ENCODE measurements at regions not wholly inside any gene's neighbourhood (a gene's known extent, or its start where the extent isn't known, plus 50 kb on each side); places are given as distances from the start of the nearest gene placed in this dataset.

DNA sequence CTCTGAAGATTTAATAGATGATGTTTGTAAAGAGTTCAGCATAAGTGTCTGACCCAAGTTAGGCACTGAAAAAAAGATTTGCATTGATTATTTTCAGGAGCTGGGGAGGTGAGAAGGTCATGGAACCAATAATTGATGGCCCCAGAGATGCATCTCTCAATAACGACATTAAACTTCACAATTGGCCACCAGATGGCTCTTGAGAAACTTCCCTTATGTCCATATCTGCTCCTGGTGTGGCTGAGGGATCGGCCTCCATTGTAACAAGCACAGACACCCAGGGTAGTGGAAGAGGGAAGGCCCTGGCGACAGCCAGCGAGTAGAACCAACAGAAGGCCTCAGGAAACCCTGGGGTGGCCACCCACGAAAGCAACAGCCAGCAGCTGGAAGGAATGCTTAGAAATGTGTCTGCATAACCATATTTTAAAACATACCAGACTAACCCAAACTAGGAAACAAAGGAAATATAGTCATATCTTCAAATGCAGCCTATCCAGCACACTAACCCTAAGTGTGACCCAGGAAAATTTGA lies 536.7 kb downstream of the SOX2 start:
- DNase-seq (ENCODE audit: low spot score) = no peak
- no peak for TF ChIP-seq POLR2A (IDR thresholded peaks at IDR 0.05)
- no peak for TF ChIP-seq POLR2AphosphoS5 (IDR thresholded peaks at IDR 0.05)
- TF ChIP-seq, protein P1, sequence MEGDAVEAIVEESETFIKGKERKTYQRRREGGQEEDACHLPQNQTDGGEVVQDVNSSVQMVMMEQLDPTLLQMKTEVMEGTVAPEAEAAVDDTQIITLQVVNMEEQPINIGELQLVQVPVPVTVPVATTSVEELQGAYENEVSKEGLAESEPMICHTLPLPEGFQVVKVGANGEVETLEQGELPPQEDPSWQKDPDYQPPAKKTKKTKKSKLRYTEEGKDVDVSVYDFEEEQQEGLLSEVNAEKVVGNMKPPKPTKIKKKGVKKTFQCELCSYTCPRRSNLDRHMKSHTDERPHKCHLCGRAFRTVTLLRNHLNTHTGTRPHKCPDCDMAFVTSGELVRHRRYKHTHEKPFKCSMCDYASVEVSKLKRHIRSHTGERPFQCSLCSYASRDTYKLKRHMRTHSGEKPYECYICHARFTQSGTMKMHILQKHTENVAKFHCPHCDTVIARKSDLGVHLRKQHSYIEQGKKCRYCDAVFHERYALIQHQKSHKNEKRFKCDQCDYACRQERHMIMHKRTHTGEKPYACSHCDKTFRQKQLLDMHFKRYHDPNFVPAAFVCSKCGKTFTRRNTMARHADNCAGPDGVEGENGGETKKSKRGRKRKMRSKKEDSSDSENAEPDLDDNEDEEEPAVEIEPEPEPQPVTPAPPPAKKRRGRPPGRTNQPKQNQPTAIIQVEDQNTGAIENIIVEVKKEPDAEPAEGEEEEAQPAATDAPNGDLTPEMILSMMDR (IDR thresholded peaks at IDR 0.05) = no peak
- no peaks in the 10 kb centered on the region for H3K4me1 ChIP-seq (replicated peaks)
- 74% methylated on average over 5 of the region's 5 CpGs for WGBS
- H3K36me3 ChIP-seq = no peaks in the 10 kb centered on the region
- no peaks in the 10 kb centered on the region for H3K27me3 ChIP-seq (replicated peaks; ENCODE audit: insufficient read depth)
- no peaks in the 10 kb centered on the region for H3K9me3 ChIP-seq
- H3K4me3 ChIP-seq = no peak overlapping the region
- H3K27ac ChIP-seq = no peak overlapping the region
- intact Hi-C loops (cut with DNase I) = no loop called here

DNA sequence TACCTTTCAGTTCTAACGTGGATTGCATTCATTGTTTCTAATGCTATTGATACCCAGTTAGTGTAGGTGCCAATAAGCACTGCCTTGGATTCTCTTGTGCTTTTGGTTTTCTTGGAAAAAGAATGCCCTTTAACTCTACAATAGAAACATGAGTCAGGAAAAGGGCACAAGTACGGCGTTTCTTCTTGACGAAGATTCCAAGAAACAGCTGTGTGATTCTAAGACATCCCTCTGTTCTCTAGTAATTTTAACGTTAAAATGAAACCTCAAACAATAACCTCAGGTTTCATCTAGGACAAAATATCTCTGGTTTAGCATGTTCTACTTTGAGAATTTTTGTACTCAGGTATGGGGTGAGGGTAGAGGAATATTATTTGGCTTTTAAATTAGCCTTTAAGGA lies 540.5 kb upstream of the ATP11B start:
- no peak overlapping the region for H3K4me3 ChIP-seq
- H3K4me1 ChIP-seq (replicated peaks) = no peaks in the 10 kb centered on the region
- no peaks in the 10 kb centered on the region for H3K27me3 ChIP-seq (replicated peaks; ENCODE audit: insufficient read depth)
- H3K36me3 ChIP-seq = no peaks in the 10 kb centered on the region
- DNase-seq (ENCODE audit: low spot score) = no peak
- intact Hi-C loops (cut with DNase I) = no loop called here
- WGBS = 53% methylated on average over 5 of the region's 5 CpGs
- H3K27ac ChIP-seq = no peak overlapping the region
- H3K9me3 ChIP-seq = no peaks in the 10 kb centered on the region
- no peak for TF ChIP-seq POLR2A (IDR thresholded peaks at IDR 0.05)
- TF ChIP-seq POLR2AphosphoS5 (IDR thresholded peaks at IDR 0.05) = no peak
- TF ChIP-seq, protein P1 (IDR thresholded peaks at IDR 0.05) = no peak

DNA sequence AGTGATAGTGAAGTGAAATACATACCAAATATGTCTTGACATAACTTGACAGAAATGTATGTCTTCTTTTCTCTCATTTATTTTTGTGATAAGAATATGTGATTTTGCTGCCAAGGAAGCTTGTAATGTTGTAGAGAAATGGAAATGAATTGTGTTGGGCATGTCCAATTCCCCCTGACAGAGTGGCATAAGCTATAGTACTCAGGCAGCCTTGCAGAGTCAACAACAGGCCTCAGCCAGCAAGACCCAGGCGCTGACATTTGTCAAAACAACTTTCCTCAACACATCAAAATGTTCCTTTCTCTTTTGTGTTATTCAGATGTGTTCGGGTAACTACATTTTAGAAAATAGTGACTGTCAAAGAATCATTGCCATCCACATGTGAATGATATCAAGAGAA lies 538.1 kb upstream of the ATP11B start:
- H3K36me3 ChIP-seq = no peaks in the 10 kb centered on the region
- no peaks in the 10 kb centered on the region for H3K27me3 ChIP-seq (replicated peaks; ENCODE audit: insufficient read depth)
- TF ChIP-seq POLR2A (IDR thresholded peaks at IDR 0.05) = no peak
- no peak for TF ChIP-seq POLR2AphosphoS5 (IDR thresholded peaks at IDR 0.05)
- TF ChIP-seq, protein P1 (IDR thresholded peaks at IDR 0.05) = no peak
- H3K4me1 ChIP-seq (replicated peaks) = peaks cover under 1% of the 10 kb centered on the region
- DNase-seq (ENCODE audit: low spot score) = no peak
- WGBS = 84% methylated on average over 2 of the region's 2 CpGs
- H3K27ac ChIP-seq = no peak overlapping the region
- H3K9me3 ChIP-seq = no peaks in the 10 kb centered on the region
- intact Hi-C loops (cut with DNase I) = no loop called here
- H3K4me3 ChIP-seq = no peak overlapping the region

DNA sequence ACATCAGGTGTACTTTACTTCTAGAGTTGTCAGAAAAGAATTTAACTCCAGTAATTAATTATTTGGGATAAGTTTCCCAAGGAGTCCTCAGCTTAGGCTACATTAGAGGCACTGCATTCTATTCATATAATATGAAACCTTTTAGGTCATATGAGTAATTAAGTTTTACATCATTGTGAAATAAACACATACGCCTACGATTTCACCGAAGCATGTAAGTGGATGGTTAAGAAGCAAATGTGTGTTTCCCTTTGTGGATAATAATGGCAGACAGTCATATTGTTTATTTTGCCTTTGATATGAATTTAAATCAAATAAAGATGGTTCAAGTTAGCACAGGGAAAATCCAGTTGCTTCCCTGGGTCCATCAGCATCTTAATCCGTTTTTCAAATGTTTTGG lies 535.9 kb upstream of the ATP11B start:
- WGBS = 84% methylated on average over 4 of the region's 4 CpGs
- Histone ChIP-seq H3K9me3 (no peaks in the 10 kb centered on the region), H3K4me3 (no peak overlapping the region), H3K36me3 (no peaks in the 10 kb centered on the region), H3K27me3 (replicated peaks; ENCODE audit: insufficient read depth) (no peaks in the 10 kb centered on the region), H3K27ac (no peak overlapping the region), H3K4me1 (replicated peaks) (peaks cover 3% of the 10 kb centered on the region)
- no peak for DNase-seq (ENCODE audit: low spot score)
- intact Hi-C loops (cut with DNase I) = no loop called here
- TF ChIP-seq, protein P1 (IDR thresholded peaks at IDR 0.05) = no peak
- TF ChIP-seq POLR2AphosphoS5 (IDR thresholded peaks at IDR 0.05) = no peak
- TF ChIP-seq POLR2A (IDR thresholded peaks at IDR 0.05) = no peak

DNA sequence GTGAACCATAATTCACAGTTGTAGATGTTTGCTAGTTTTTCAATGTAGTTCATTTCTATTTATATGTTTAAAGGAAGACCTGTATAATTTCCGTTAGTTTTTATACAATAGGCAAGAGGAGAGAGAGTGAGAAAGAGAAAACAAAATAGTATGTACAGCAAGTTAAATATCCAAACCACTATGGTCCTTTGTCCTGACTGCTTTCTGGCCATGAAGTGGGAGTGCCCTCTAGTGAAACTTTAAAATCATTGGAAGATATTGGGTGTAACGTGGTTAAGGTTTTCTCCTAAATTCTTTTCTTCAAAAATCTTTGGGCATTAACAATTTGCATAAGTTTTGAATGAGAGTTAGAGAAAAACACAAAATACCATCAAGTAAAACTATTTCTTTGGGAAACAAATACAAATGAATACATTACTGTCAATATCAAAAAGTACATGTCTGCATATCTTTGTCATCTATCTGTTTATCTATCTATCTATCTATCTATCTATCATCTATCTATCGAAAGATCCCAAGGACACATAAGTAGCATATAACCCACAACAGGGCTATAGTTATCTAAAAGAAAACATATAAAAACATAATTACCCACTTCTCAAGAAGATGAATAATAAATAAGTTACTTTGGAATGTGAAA lies 534.6 kb upstream of the ATP11B start:
- Histone ChIP-seq H3K27ac (no peak overlapping the region), H3K36me3 (no peaks in the 10 kb centered on the region), H3K9me3 (no peaks in the 10 kb centered on the region), H3K4me3 (no peak overlapping the region), H3K4me1 (replicated peaks) (peaks cover 3% of the 10 kb centered on the region), H3K27me3 (replicated peaks; ENCODE audit: insufficient read depth) (no peaks in the 10 kb centered on the region)
- intact Hi-C loops (cut with DNase I) = no loop called here
- DNase-seq (ENCODE audit: low spot score) = no peak
- 13% methylated on average over 3 of the region's 3 CpGs for WGBS
- peak; percentile 38 for TF ChIP-seq POLR2AphosphoS5 (IDR thresholded peaks at IDR 0.05)
- TF ChIP-seq POLR2A (IDR thresholded peaks at IDR 0.05) = no peak
- TF ChIP-seq, protein P1 (IDR thresholded peaks at IDR 0.05) = peak; percentile 18 to 70 (median 40)

Measured in prostate gland (tissue), 2 donors.